Loucy (cell line): ENCODE measurements at regions not wholly inside any gene's neighbourhood (a gene's known extent, or its start where the extent isn't known, plus 50 kb on each side); places are given as distances from the start of the nearest gene placed in this dataset.

ENCODE experiments used
- H2AFZ ChIP-seq: fragments of 200-600 bp; sonication (generic); 2 replicates; pipeline ENCODE4 v1.6.0; 2016; ENCODE audit warnings: antibody characterized with exemption, mild to moderate bottlenecking, low read length, moderate library complexity
- H3F3A ChIP-seq: fragments of 200-600 bp; 2 replicates; pipeline ENCODE4 v1.6.0; 2016; ENCODE audit warnings: antibody characterized with exemption, low read depth, mild to moderate bottlenecking
- H3K27me3 ChIP-seq: fragments of 200-600 bp; sonication (generic); 2 replicates; pipeline ENCODE4 v1.6.1; 2014; ENCODE audit warnings: low read length, mild to moderate bottlenecking; ENCODE audit not compliant: insufficient read depth, poor library complexity, severe bottlenecking
- H3K36me3 ChIP-seq: fragments of 200-600 bp; sonication (generic); 2 replicates; pipeline ENCODE4 v1.6.1; 2016; ENCODE audit warnings: low read length; ENCODE audit not compliant: insufficient read depth
- H3K4me1 ChIP-seq: fragments of 200-600 bp; sonication (generic); 2 replicates; pipeline ENCODE4 v1.5.1; 2014; ENCODE audit warnings: low read length, mild to moderate bottlenecking; ENCODE audit not compliant: insufficient read depth, poor library complexity, severe bottlenecking
- H3K4me2 ChIP-seq: fragments of 200-600 bp; sonication (generic); 2 replicates; pipeline ENCODE4 v1.6.0; 2014; ENCODE audit warnings: antibody characterized with exemption, low read length, low read depth, mild to moderate bottlenecking; ENCODE audit not compliant: poor library complexity, severe bottlenecking
- H3K4me3 ChIP-seq: fragments of 200-600 bp; sonication (generic); 2 replicates; pipeline ENCODE4 v1.5.1; 2014; ENCODE audit warnings: low read length, mild to moderate bottlenecking, mixed read lengths; ENCODE audit not compliant: poor library complexity, severe bottlenecking
- H3K79me2 ChIP-seq: fragments of 200-600 bp; sonication (generic); 2 replicates; pipeline ENCODE4 v1.6.1; 2014; ENCODE audit warnings: low read length; ENCODE audit not compliant: insufficient read depth
- H3K9ac ChIP-seq: fragments of 200-600 bp; sonication (generic); 2 replicates; pipeline ENCODE4 v1.6.0; 2014; ENCODE audit warnings: mild to moderate bottlenecking, low read depth, low read length, moderate library complexity; ENCODE audit not compliant: poor library complexity, severe bottlenecking
- H3K9me2 ChIP-seq: fragments of 200-600 bp; sonication (generic); replicated peaks from 2 replicates; pipeline ENCODE4 v1.6.1; 2016; ENCODE audit warnings: low read depth, low read length, mixed read lengths
- H3K9me3 ChIP-seq: fragments of 200-600 bp; sonication (generic); 2 replicates; pipeline ENCODE4 v1.6.1; 2014; ENCODE audit warnings: mild to moderate bottlenecking, antibody characterized with exemption, low read length, low read depth; ENCODE audit not compliant: insufficient read depth
- H4K20me1 ChIP-seq: fragments of 200-600 bp; sonication (generic); 2 replicates; pipeline ENCODE4 v1.6.0; 2014; ENCODE audit warnings: antibody characterized with exemption, low read length, mild to moderate bottlenecking; ENCODE audit not compliant: insufficient read depth, poor library complexity, severe bottlenecking
- CTCF ChIP-seq: fragments of 200-600 bp; sonication (generic); conservative IDR thresholded peaks from 2 replicates; pipeline ENCODE4 v1.5.1; 2014; ENCODE audit warnings: mild to moderate bottlenecking, antibody characterized with exemption, low read length
- EZH2phosphoT487 ChIP-seq: fragments of 200-600 bp; IDR thresholded peaks from 2 replicates; pipeline ENCODE4 v1.6.1; 2018; ENCODE audit warnings: antibody characterized with exemption, mild to moderate bottlenecking, moderate library complexity, borderline replicate concordance

- no peak overlapping the region for H3K4me3 ChIP-seq
- H2AFZ ChIP-seq = no peak overlapping the region
- H3K9me3 ChIP-seq = no peaks in the 10 kb centered on the region
- no peaks in the 10 kb centered on the region for H3K9me2 ChIP-seq
- no peaks in the 10 kb centered on the region for H3K27me3 ChIP-seq
- no peaks in the 10 kb centered on the region for H4K20me1 ChIP-seq
- no peaks in the 10 kb centered on the region for H3K4me1 ChIP-seq
- H3K9ac ChIP-seq = no peak overlapping the region
- no peaks in the 10 kb centered on the region for H3F3A ChIP-seq
- H3K79me2 ChIP-seq = no peaks in the 10 kb centered on the region
- no peak for TF ChIP-seq CTCF
- no peak for TF ChIP-seq EZH2phosphoT487
- H3K36me3 ChIP-seq = no peaks in the 10 kb centered on the region
- H3K4me2 ChIP-seq = no peak overlapping the region
Measured at GRCh38 chr4:110751183-110751582, 128.3 kb upstream of the PITX2 start.

GRCh38 chr4:110751986-110752385, 129.1 kb upstream of the PITX2 start:
- H3K9me2 ChIP-seq = no peaks in the 10 kb centered on the region
- H3K36me3 ChIP-seq = no peaks in the 10 kb centered on the region
- no peaks in the 10 kb centered on the region for H3K4me1 ChIP-seq
- H3K9me3 ChIP-seq = no peaks in the 10 kb centered on the region
- H3K27me3 ChIP-seq = no peaks in the 10 kb centered on the region
- no peak overlapping the region for H3K4me3 ChIP-seq
- no peak overlapping the region for H3K4me2 ChIP-seq
- H3K79me2 ChIP-seq = no peaks in the 10 kb centered on the region
- no peak overlapping the region for H3K9ac ChIP-seq
- no peaks in the 10 kb centered on the region for H3F3A ChIP-seq
- H4K20me1 ChIP-seq = no peaks in the 10 kb centered on the region
- H2AFZ ChIP-seq = no peak overlapping the region
- TF ChIP-seq EZH2phosphoT487 (no peak), CTCF (no peak)

GRCh38 chr4:110753466-110753865, 130.6 kb upstream of the PITX2 start:
- no peak overlapping the region for H2AFZ ChIP-seq

More at GRCh38 chr4:110753466-110753865, 130.6 kb upstream of the PITX2 start:
- Histone ChIP-seq H3K27me3 (no peaks in the 10 kb centered on the region), H3K4me3 (no peak overlapping the region), H3K36me3 (no peaks in the 10 kb centered on the region), H3K79me2 (no peaks in the 10 kb centered on the region), H3K9me3 (no peaks in the 10 kb centered on the region), H3K4me1 (no peaks in the 10 kb centered on the region), H3K4me2 (no peak overlapping the region), H4K20me1 (no peaks in the 10 kb centered on the region), H3F3A (no peaks in the 10 kb centered on the region), H3K9ac (no peak overlapping the region), H3K9me2 (no peaks in the 10 kb centered on the region)
- TF ChIP-seq EZH2phosphoT487 = no peak
- TF ChIP-seq CTCF = no peak
